ENCODE measurements at regions not wholly inside any gene's neighbourhood (a gene's known extent, or its start where the extent isn't known, plus 50 kb on each side); places are given as distances from the start of the nearest gene placed in this dataset.

DNA sequence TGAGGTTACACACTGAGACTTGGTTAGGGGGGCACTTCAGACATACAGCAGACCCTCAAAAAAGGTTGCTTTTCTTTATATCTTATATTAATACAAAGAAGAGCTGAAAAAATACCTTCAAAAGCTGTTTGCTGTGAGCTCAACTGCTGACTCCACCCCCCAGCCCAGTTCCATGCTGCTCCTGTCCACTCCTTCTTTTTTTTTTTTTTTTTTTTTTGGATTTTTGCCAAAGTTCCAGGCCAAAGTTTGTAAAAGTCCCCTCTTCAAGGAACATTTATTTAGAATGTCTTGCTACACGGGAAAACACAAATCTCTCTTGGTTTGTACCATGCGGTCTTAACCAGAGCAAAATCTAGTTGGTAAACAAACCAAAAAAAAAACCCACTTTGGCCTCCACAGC, 85.3 kb upstream of the AKAP12 start:
- Mint-ChIP-seq H3K36me3 (no peaks in the 10 kb centered on the region), H3K27ac (no peak overlapping the region), H3K27me3 (peaks cover 12 to 36% (median 22%) of the 10 kb centered on the region in 5 donors), H3K9me3 (peaks cover 0 to 2% (median 0%) of the 10 kb centered on the region in 11 donors), H3K4me3 (no peak overlapping the region), H3K4me1 (no peaks in the 10 kb centered on the region)
- POLR2A ChIA-PET = no interaction called here
- CTCF ChIA-PET = no interaction called here
- Histone ChIP-seq H3K36me3 (ENCODE audit: control insufficient read depth in 2 of 3, insufficient read depth in 3 of 3, low read length in 3 of 3) (no peaks in the 10 kb centered on the region), H3K4me3 (ENCODE audit: low read length) (no peak overlapping the region), H3K27me3 (ENCODE audit: control insufficient read depth in 2 of 2, insufficient read depth in 2 of 2, low read length in 2 of 2) (no peaks in the 10 kb centered on the region), H3K27ac (ENCODE audit: low read depth, low read length) (no peak overlapping the region), H3K9me3 (ENCODE audit: control insufficient read depth in 2 of 3, low read length in 3 of 3) (no peaks in the 10 kb centered on the region), H3K4me1 (ENCODE audit: control insufficient read depth in 2 of 2, insufficient read depth in 2 of 2, low read length in 2 of 2) (no peaks in the 10 kb centered on the region)
- DNase-seq (no peak), ATAC-seq (no peak)
- intact Hi-C loops (cut with micrococcal nuclease) = no loop called here

DNA sequence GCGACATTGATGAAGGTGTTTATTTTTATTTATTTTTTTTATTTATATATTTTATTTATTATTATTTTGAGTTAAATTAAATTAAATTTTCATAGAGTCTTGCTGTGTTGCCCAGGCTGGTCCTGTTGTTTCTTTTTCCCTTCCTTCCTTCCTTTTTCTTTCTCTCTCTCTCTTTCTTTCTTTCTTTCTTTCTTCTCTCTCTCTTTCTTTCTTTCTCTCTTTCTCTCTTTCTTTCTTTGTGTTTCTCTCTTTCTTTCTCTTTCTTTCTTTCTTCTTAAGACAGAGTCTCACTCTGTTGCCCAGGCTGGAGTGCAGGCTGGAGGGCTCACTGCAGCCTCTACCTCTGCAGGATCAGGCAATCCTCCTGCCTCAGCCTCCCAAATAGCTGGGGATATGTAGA, 84.7 kb upstream of the AKAP12 start:
- H3K9me3 ChIP-seq (ENCODE audit: control insufficient read depth in 2 of 3, low read length in 3 of 3) = no peaks in the 10 kb centered on the region
- no peaks in the 10 kb centered on the region for H3K4me1 ChIP-seq (ENCODE audit: control insufficient read depth in 2 of 2, insufficient read depth in 2 of 2, low read length in 2 of 2)
- ChIA-PET POLR2A (no interaction called here), CTCF (no interaction called here)
- no peaks in the 10 kb centered on the region for H3K4me1 Mint-ChIP-seq
- H3K36me3 ChIP-seq (ENCODE audit: control insufficient read depth in 2 of 3, insufficient read depth in 3 of 3, low read length in 3 of 3) = no peaks in the 10 kb centered on the region
- no peaks in the 10 kb centered on the region for H3K36me3 Mint-ChIP-seq
- H3K4me3 ChIP-seq (ENCODE audit: low read length) = no peak overlapping the region
- DNase-seq = no peak
- H3K27ac ChIP-seq (ENCODE audit: low read depth, low read length) = no peak overlapping the region
- ATAC-seq = no peak
- no peak overlapping the region for H3K4me3 Mint-ChIP-seq
- H3K27me3 Mint-ChIP-seq = peaks cover 12 to 39% (median 22%) of the 10 kb centered on the region in 5 donors
- H3K9me3 Mint-ChIP-seq = peaks cover 0 to 2% (median 0%) of the 10 kb centered on the region in 11 donors
- intact Hi-C loops (cut with micrococcal nuclease) = no loop called here
- no peaks in the 10 kb centered on the region for H3K27me3 ChIP-seq (ENCODE audit: control insufficient read depth in 2 of 2, insufficient read depth in 2 of 2, low read length in 2 of 2)
- no peak overlapping the region for H3K27ac Mint-ChIP-seq

DNA sequence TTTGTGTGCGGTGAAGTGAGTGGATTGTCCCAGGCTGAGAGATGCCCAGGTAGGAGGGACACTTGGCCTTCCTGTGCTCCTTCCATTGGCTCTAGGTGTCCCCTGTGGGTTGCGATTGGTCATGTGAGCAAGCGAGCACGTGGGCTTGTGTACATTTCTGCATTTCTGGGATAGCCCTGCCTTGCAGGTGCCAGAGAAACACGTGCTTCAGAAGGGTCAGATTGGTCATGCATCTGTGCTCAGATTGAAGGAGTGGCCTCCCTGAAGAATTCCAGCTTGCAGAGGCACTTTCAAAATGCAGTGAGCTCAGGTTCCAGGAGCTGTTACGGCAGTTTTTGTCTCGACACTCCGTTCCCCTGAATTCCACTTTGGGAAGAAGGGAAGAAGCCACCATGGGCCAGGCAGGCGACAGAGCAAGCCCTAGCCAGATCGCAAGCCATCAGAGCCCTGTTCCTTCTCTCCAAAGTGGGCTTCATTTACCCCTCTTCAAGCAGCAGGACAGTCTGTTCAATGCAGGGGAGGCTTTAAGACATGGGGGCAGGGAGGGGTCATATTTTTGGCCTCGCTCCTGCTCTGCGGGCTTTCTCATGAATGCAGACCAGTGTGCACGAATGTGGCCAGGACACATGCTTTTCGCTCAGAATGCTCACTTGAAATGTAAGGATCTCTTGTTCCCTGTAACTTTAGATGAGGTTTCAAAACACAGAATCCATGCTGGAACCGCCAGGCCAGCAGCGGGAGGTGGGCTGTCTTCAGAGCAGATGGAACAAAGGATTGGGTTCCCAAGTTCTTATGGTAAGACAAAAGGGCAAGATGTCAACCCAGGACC, 78.6 kb upstream of the AKAP12 start:
- Mint-ChIP-seq H3K36me3 (no peaks in the 10 kb centered on the region), H3K27ac (no peak overlapping the region), H3K27me3 (peaks cover 0 to 20% (median 4%) of the 10 kb centered on the region in 5 donors), H3K4me3 (no peak overlapping the region), H3K9me3 (peaks cover 0 to 2% (median 0%) of the 10 kb centered on the region in 11 donors), H3K4me1 (no peaks in the 10 kb centered on the region)
- Histone ChIP-seq H3K36me3 (ENCODE audit: control insufficient read depth in 2 of 3, insufficient read depth in 3 of 3, low read length in 3 of 3) (no peaks in the 10 kb centered on the region), H3K4me1 (ENCODE audit: control insufficient read depth in 2 of 2, insufficient read depth in 2 of 2, low read length in 2 of 2) (no peaks in the 10 kb centered on the region), H3K4me3 (ENCODE audit: low read length) (no peak overlapping the region), H3K27ac (ENCODE audit: low read depth, low read length) (no peak overlapping the region), H3K9me3 (ENCODE audit: control insufficient read depth in 2 of 3, low read length in 3 of 3) (no peaks in the 10 kb centered on the region), H3K27me3 (ENCODE audit: control insufficient read depth in 2 of 2, insufficient read depth in 2 of 2, low read length in 2 of 2) (no peaks in the 10 kb centered on the region)
- no peak for ATAC-seq
- no peak for DNase-seq
- ChIA-PET POLR2A (no interaction called here), CTCF (no interaction called here)
- intact Hi-C loops (cut with micrococcal nuclease) = no loop called here

DNA sequence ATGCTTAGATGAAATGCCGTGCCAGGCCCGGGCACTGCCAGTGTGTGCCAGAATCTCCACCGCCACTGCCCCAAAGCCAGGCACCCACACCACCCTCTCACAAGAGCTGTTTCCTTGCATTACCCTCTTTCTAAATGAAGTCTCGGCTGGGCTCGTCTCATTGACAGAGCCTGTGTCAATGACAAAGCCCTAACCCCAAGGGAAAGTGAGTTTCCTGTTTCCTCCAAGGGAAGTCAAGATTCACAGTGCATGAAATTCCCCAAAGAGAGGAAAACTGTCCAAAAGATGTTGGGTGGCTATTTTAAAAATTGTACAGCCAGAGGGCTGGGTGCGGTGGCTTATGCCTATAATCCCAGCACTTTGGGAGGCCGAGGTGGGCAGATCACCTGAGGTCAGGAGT, 75.4 kb upstream of the AKAP12 start:
- no peak overlapping the region for H3K27ac Mint-ChIP-seq
- H3K9me3 Mint-ChIP-seq = peaks cover 0 to 7% (median 2%) of the 10 kb centered on the region in 11 donors
- no peaks in the 10 kb centered on the region for H3K36me3 ChIP-seq (ENCODE audit: control insufficient read depth in 2 of 3, insufficient read depth in 3 of 3, low read length in 3 of 3)
- peaks cover 0 to 16% (median 2%) of the 10 kb centered on the region in 5 donors for H3K27me3 Mint-ChIP-seq
- ChIA-PET CTCF (no interaction called here), POLR2A (no interaction called here)
- H3K27ac ChIP-seq (ENCODE audit: low read depth, low read length) = no peak overlapping the region
- no peaks in the 10 kb centered on the region for H3K27me3 ChIP-seq (ENCODE audit: control insufficient read depth in 2 of 2, insufficient read depth in 2 of 2, low read length in 2 of 2)
- no peaks in the 10 kb centered on the region for H3K9me3 ChIP-seq (ENCODE audit: control insufficient read depth in 2 of 3, low read length in 3 of 3)
- H3K36me3 Mint-ChIP-seq = no peaks in the 10 kb centered on the region
- H3K4me1 Mint-ChIP-seq = no peaks in the 10 kb centered on the region
- intact Hi-C loops (cut with micrococcal nuclease) = no loop called here
- no peak for ATAC-seq
- H3K4me1 ChIP-seq (ENCODE audit: control insufficient read depth in 2 of 2, insufficient read depth in 2 of 2, low read length in 2 of 2) = no peaks in the 10 kb centered on the region
- H3K4me3 ChIP-seq (ENCODE audit: low read length) = no peak overlapping the region
- H3K4me3 Mint-ChIP-seq = no peak overlapping the region
- no peak for DNase-seq

DNA sequence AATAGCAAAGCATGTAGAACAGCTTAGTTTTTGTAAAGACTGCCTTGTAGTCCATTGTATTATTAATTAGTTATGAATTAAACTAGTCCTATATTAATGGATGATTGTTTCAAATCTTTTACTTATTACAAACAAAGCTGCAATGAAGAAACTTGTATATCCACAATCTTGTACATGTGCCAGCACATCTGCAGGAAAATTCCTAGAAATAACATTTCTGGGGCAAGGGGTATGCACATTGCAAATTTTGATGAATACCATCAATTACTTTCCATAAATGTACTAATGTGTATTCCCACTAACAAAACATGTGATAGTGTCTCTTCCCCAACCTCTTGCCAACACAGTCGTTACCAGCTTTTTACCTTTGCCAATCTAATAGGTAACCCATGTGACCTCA, 73.6 kb upstream of the AKAP12 start:
- ChIA-PET POLR2A (no interaction called here), CTCF (no interaction called here)
- Histone ChIP-seq H3K27me3 (ENCODE audit: control insufficient read depth in 2 of 2, insufficient read depth in 2 of 2, low read length in 2 of 2) (no peaks in the 10 kb centered on the region), H3K4me3 (ENCODE audit: low read length) (no peak overlapping the region), H3K4me1 (ENCODE audit: control insufficient read depth in 2 of 2, insufficient read depth in 2 of 2, low read length in 2 of 2) (no peaks in the 10 kb centered on the region), H3K9me3 (ENCODE audit: control insufficient read depth in 2 of 3, low read length in 3 of 3) (no peaks in the 10 kb centered on the region), H3K36me3 (ENCODE audit: control insufficient read depth in 2 of 3, insufficient read depth in 3 of 3, low read length in 3 of 3) (no peaks in the 10 kb centered on the region), H3K27ac (ENCODE audit: low read depth, low read length) (no peak overlapping the region)
- no peaks in the 10 kb centered on the region for H3K36me3 Mint-ChIP-seq
- DNase-seq = no peak
- intact Hi-C loops (cut with micrococcal nuclease) = no loop called here
- no peak for ATAC-seq
- no peaks in the 10 kb centered on the region for H3K4me1 Mint-ChIP-seq
- H3K9me3 Mint-ChIP-seq = peaks cover 0 to 7% (median 2%) of the 10 kb centered on the region in 11 donors
- peaks cover 0 to 13% (median 2%) of the 10 kb centered on the region in 5 donors for H3K27me3 Mint-ChIP-seq
- H3K4me3 Mint-ChIP-seq = no peak overlapping the region
- no peak overlapping the region for H3K27ac Mint-ChIP-seq

DNA sequence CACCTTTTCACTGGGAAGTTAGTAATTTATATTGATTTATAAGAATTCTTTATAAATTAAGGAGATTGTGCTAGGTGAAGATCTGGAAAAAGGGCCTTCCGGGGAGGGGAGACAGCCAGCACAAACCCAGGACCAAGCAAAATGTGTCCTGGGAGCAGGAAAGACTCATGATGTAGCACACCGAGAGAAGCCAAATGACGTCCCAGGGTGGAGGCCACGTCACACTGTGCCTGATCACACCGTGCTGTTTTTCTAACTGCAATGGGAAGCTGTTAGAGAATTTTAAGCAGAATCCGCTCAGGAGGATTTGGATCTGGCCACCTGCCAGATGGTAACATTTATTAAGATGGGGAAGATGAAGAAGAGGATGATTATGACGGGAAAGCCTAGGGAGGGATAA, 72.7 kb upstream of the AKAP12 start:
- Mint-ChIP-seq H3K27ac (no peak overlapping the region), H3K4me1 (no peaks in the 10 kb centered on the region), H3K27me3 (peaks cover 0 to 13% (median 2%) of the 10 kb centered on the region in 5 donors), H3K4me3 (no peak overlapping the region), H3K9me3 (peaks cover 0 to 7% (median 4%) of the 10 kb centered on the region in 11 donors), H3K36me3 (no peaks in the 10 kb centered on the region)
- no peaks in the 10 kb centered on the region for H3K9me3 ChIP-seq (ENCODE audit: control insufficient read depth in 2 of 3, low read length in 3 of 3)
- DNase-seq = no peak
- no peak overlapping the region for H3K27ac ChIP-seq (ENCODE audit: low read depth, low read length)
- ATAC-seq = no peak
- POLR2A ChIA-PET = no interaction called here
- no peaks in the 10 kb centered on the region for H3K4me1 ChIP-seq (ENCODE audit: control insufficient read depth in 2 of 2, insufficient read depth in 2 of 2, low read length in 2 of 2)
- H3K27me3 ChIP-seq (ENCODE audit: control insufficient read depth in 2 of 2, insufficient read depth in 2 of 2, low read length in 2 of 2) = no peaks in the 10 kb centered on the region
- intact Hi-C loops (cut with micrococcal nuclease) = no loop called here
- no peaks in the 10 kb centered on the region for H3K36me3 ChIP-seq (ENCODE audit: control insufficient read depth in 2 of 3, insufficient read depth in 3 of 3, low read length in 3 of 3)
- no peak overlapping the region for H3K4me3 ChIP-seq (ENCODE audit: low read length)
- CTCF ChIA-PET = no interaction called here

DNA sequence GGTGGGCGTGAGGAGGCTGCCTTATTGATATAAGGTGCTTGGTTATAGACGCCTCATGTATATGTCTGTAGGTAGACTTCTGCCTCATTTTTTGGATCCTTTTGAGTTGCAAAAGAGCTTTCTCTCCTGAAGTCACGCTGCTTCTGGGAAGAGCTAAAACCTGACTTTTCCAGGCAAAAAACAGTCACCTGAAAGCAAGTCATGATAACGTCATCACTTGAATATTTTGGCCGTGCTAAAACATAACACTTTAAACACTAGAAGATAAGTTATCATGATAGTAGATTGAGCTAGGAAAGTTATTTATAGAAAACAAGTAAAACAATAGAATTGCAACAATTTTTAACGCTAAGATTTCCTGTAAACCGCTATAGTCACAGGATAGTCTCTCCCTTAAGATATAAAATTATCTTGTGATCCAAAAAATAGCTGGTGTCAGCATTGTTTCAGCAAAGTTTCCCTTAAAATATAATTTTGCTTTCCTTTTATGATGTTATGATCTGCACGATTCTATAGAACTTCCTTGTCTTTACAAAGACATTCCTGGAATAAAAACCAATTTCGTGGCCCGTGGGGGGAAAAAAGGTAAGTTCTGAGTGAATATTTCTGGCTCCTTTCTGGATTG, 69.0 kb upstream of the AKAP12 start:
- Histone ChIP-seq H3K4me1 (ENCODE audit: control insufficient read depth in 2 of 2, insufficient read depth in 2 of 2, low read length in 2 of 2) (no peaks in the 10 kb centered on the region), H3K27ac (ENCODE audit: low read depth, low read length) (no peak overlapping the region), H3K4me3 (ENCODE audit: low read length) (no peak overlapping the region), H3K36me3 (ENCODE audit: control insufficient read depth in 2 of 3, insufficient read depth in 3 of 3, low read length in 3 of 3) (no peaks in the 10 kb centered on the region), H3K27me3 (ENCODE audit: control insufficient read depth in 2 of 2, insufficient read depth in 2 of 2, low read length in 2 of 2) (no peaks in the 10 kb centered on the region), H3K9me3 (ENCODE audit: control insufficient read depth in 2 of 3, low read length in 3 of 3) (no peaks in the 10 kb centered on the region)
- H3K4me1 Mint-ChIP-seq = no peaks in the 10 kb centered on the region
- POLR2A ChIA-PET = no interaction called here
- intact Hi-C loops (cut with micrococcal nuclease) = no loop called here
- H3K4me3 Mint-ChIP-seq = no peak overlapping the region
- CTCF ChIA-PET = no interaction called here
- H3K27ac Mint-ChIP-seq = no peak overlapping the region
- peaks cover 0 to 7% (median 4%) of the 10 kb centered on the region in 11 donors for H3K9me3 Mint-ChIP-seq
- peaks cover 0 to 3% (median 0%) of the 10 kb centered on the region in 5 donors for H3K36me3 Mint-ChIP-seq
- peaks cover 4 to 18% (median 11%) of the 10 kb centered on the region in 5 donors for H3K27me3 Mint-ChIP-seq
- no peak for DNase-seq
- no peak for ATAC-seq
